ENCODE measurements at regions not wholly inside any gene's neighbourhood (a gene's known extent, or its start where the extent isn't known, plus 50 kb on each side); places are given as distances from the start of the nearest gene placed in this dataset.

DNA sequence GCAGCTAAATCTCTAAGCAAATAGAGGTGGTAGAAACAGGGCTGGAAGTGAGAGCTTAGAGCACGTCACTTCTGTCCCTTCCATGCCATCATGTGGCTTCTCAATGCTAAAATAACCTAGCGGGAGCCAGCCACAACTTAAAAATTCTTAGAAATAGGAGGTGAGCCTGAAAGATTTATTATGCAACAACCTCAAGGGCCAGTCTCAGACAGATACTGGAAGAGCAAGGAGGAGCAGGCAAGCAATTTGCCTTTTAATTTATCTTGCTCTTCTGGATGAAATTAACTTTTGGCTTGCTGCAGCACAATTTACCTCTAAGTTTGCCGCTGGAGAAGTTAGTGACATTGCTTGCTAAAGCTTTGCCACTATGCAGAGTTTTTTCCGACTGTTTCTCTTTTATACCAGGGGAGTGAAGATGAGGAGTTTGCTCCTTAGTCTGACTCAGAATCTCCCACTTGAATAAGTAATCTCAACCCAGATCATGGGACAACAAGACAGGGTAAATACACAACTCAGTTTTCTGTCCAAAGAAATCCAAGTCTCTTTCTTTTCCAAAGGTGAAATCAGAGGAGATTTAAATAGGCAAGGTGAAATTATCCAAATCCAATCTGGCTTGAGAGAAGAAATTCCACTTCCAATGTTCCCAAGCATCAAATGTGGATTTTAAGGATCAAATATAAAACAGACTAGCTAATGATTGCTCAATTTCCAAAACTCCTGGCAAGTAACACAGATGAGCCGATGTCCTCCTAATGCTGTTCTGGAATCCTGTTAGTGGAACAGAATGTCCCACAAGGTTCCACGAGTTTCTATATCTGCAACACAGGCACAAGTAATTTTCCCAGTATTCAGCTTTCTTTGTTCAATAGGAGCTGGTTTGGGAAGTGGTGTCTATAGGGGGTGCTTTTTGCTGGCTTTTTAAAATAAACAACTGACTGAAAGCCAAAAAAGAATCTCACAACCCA is 329.4 kb upstream of the RORA start:
- BruUV-seq (replicated peaks) = no TSS peak
- intact Hi-C loops (cut with micrococcal nuclease; ENCODE audit: unreplicated experiment) = loop anchor here (2.0 kb wide), 1 partner anchor 20 kb away; no protein-coding TSS in a partner anchor
- no peaks in the 10 kb centered on the region for H3K36me3 Mint-ChIP-seq (ENCODE audit: insufficient read depth, unreplicated experiment)

GRCh38 chr15:61556037-61556648 is 327.0 kb upstream of the RORA start:
- Mint-ChIP-seq H3K9me3 (ENCODE audit: low read depth, unreplicated experiment) (no peaks in the 10 kb centered on the region), H3K36me3 (ENCODE audit: insufficient read depth, unreplicated experiment) (no peaks in the 10 kb centered on the region), H3K27ac (ENCODE audit: unreplicated experiment) (no peak overlapping the region), H3K4me3 (ENCODE audit: low read depth, unreplicated experiment) (no peak overlapping the region), H3K4me1 (ENCODE audit: low read depth, unreplicated experiment) (no peaks in the 10 kb centered on the region), H3K27me3 (ENCODE audit: unreplicated experiment) (peaks cover 91% of the 10 kb centered on the region)
- peak; percentile 9 for DNase-seq
- intact Hi-C loops (cut with micrococcal nuclease; ENCODE audit: unreplicated experiment) = no loop called here
- CTCF ChIA-PET = interaction anchor here (1.9 kb wide), 1 partner anchor 11 kb away, joined by 4 read pairs; no protein-coding TSS in a partner anchor
- TF ChIP-seq, protein P1, sequence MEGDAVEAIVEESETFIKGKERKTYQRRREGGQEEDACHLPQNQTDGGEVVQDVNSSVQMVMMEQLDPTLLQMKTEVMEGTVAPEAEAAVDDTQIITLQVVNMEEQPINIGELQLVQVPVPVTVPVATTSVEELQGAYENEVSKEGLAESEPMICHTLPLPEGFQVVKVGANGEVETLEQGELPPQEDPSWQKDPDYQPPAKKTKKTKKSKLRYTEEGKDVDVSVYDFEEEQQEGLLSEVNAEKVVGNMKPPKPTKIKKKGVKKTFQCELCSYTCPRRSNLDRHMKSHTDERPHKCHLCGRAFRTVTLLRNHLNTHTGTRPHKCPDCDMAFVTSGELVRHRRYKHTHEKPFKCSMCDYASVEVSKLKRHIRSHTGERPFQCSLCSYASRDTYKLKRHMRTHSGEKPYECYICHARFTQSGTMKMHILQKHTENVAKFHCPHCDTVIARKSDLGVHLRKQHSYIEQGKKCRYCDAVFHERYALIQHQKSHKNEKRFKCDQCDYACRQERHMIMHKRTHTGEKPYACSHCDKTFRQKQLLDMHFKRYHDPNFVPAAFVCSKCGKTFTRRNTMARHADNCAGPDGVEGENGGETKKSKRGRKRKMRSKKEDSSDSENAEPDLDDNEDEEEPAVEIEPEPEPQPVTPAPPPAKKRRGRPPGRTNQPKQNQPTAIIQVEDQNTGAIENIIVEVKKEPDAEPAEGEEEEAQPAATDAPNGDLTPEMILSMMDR (IDR thresholded peaks at IDR 0.05; ENCODE audit: unreplicated experiment) = no peak
- BruUV-seq (replicated peaks) = no TSS peak

More for the DNA sequence above, 329.4 kb upstream of the RORA start:
- H3K9me3 Mint-ChIP-seq (ENCODE audit: low read depth, unreplicated experiment) = no peaks in the 10 kb centered on the region
- no peaks in the 10 kb centered on the region for H3K4me1 Mint-ChIP-seq (ENCODE audit: low read depth, unreplicated experiment)
- H3K27me3 Mint-ChIP-seq (ENCODE audit: unreplicated experiment) = peaks cover 88% of the 10 kb centered on the region
- CTCF ChIA-PET = interaction anchor here (0.7 kb wide), 1 partner anchor 814 kb away, joined by 4 read pairs; no protein-coding TSS in a partner anchor
- H3K4me3 Mint-ChIP-seq (ENCODE audit: low read depth, unreplicated experiment) = no peak overlapping the region
- DNase-seq = no peak
- no peak overlapping the region for H3K27ac Mint-ChIP-seq (ENCODE audit: unreplicated experiment)
- TF ChIP-seq, protein P1 (IDR thresholded peaks at IDR 0.05; ENCODE audit: unreplicated experiment) = no peak

GRCh38 chr15:61549727-61550126 is 320.6 kb upstream of the RORA start:
- no peaks in the 10 kb centered on the region for H3K4me1 Mint-ChIP-seq (ENCODE audit: low read depth, unreplicated experiment)
- no peak overlapping the region for H3K4me3 Mint-ChIP-seq (ENCODE audit: low read depth, unreplicated experiment)
- intact Hi-C loops (cut with micrococcal nuclease; ENCODE audit: unreplicated experiment) = no loop called here
- no TSS peak for BruUV-seq (replicated peaks)
- H3K27me3 Mint-ChIP-seq (ENCODE audit: unreplicated experiment) = peaks cover 65% of the 10 kb centered on the region
- H3K27ac Mint-ChIP-seq (ENCODE audit: unreplicated experiment) = no peak overlapping the region
- no peaks in the 10 kb centered on the region for H3K36me3 Mint-ChIP-seq (ENCODE audit: insufficient read depth, unreplicated experiment)
- no peaks in the 10 kb centered on the region for H3K9me3 Mint-ChIP-seq (ENCODE audit: low read depth, unreplicated experiment)
- TF ChIP-seq, protein P1 (IDR thresholded peaks at IDR 0.05; ENCODE audit: unreplicated experiment) = no peak
- CTCF ChIA-PET = no interaction called here
- no peak for DNase-seq

DNA sequence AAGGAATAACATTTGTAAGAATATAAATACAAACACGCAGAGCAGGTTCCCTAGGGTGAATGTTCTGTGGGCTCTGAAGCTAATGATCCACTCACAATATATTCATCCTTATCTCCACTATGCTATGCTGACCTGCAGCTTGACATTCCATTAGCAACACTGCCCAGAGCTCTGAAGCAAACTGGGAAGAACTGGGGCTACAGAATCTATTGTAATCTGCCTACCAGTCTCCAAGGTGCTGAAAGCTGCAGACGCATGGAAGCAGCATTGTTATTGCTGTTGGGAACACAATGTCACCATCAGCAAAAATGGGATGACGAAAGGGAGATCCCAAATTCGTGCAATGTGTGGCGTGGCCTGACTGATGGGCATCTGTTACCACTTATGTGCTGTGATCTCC is 316.7 kb upstream of the RORA start:
- intact Hi-C loops (cut with micrococcal nuclease; ENCODE audit: unreplicated experiment) = no loop called here
- CTCF ChIA-PET = interaction anchor here (1.4 kb wide), 1 partner anchor 10 kb away, joined by 4 read pairs; no protein-coding TSS in a partner anchor
- no peaks in the 10 kb centered on the region for H3K9me3 Mint-ChIP-seq (ENCODE audit: low read depth, unreplicated experiment)
- no peak for DNase-seq
- H3K36me3 Mint-ChIP-seq (ENCODE audit: insufficient read depth, unreplicated experiment) = no peaks in the 10 kb centered on the region
- no TSS peak for BruUV-seq (replicated peaks)
- H3K4me3 Mint-ChIP-seq (ENCODE audit: low read depth, unreplicated experiment) = no peak overlapping the region
- no peak overlapping the region for H3K27ac Mint-ChIP-seq (ENCODE audit: unreplicated experiment)
- no peaks in the 10 kb centered on the region for H3K4me1 Mint-ChIP-seq (ENCODE audit: low read depth, unreplicated experiment)
- peaks cover 52% of the 10 kb centered on the region for H3K27me3 Mint-ChIP-seq (ENCODE audit: unreplicated experiment)
- TF ChIP-seq, protein P1 (IDR thresholded peaks at IDR 0.05; ENCODE audit: unreplicated experiment) = no peak

All from Calu3 (cell line).